HG02759 (cell line): ENCODE measurements at regions not wholly inside any gene's neighbourhood (a gene's known extent, or its start where the extent isn't known, plus 50 kb on each side); places are given as distances from the start of the nearest gene placed in this dataset.
A peak's percentile ranks its signal among the peaks of the same experiment; 100 is the strongest.

Experiments
- ATAC-seq: cut with Tn5 transposase; IDR thresholded peaks from one replicate; pipeline ENCODE4 v1.9.1; 2021; ENCODE audit warnings: mild to moderate bottlenecking, moderate library complexity; ENCODE audit not compliant: unreplicated experiment

DNA sequence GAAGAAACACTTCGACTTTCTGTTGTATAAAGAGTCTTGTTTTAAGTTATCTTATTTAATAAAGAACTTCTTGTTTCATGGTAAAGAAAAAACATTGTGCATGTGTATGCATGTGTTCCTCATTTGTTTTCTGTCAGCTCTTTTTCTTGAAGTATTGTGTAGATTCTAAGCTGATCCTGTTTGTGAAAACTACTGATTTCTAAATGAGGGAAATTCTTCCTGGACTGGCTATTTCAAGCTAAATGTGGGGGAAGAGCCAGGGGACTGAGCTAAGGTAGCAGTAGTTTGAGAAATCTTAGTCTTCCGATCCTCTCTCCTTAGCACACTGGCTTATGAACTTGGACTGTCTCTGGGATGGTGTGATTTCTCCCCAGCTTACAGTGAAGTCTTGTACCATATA, 56.4 kb upstream of the RBMS1 start:
- no peak for ATAC-seq

DNA sequence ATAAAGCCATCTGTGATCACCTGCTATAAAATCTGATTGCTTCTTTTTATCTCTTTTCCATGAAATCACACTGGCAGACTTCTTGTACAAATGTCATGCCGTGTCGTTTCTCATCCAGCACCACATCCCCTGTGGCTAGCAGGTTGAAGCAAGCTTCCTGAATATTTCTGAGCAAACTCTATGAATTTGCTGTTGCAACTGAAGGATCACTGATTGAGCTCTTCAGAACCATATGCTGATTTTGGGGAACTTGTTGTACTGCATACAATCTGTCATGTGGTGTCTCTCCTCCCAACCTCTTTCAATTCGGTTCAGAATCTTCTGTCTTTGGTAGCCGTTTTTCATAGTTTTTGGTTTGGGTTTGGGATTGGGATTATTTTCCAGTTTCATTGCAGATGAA, 57.7 kb upstream of the RBMS1 start:
- ATAC-seq: no peak

DNA sequence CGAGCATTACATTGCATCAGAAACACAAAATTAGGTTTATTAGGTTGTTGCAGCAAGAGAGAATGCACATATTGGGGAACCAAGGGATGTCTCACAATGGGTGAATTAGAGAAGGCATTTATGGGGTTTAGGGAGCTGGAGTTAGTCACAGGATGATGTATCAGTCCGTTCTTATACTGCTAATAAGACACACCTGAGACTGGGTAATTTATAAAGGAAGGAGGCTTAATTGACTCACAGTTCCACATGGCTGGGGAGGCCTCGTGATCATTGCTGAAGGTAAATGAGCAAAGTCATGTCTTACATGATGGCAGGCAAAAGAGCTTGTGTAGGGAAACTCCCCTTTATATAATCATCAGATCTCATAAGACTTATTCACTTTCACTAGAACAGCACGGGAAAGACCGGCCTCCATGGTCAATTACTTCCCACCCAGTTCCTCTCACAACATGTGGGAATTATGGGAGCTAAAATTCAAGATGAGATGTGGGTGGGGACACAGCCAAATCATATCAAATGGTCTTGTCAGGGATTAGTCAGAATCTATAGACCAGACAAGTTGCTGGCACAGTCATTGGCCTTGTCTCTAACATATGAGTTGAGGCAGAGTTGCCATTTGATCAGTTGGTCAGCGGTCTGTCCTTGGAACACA, 61.9 kb upstream of the RBMS1 start:
- no peak for ATAC-seq

DNA sequence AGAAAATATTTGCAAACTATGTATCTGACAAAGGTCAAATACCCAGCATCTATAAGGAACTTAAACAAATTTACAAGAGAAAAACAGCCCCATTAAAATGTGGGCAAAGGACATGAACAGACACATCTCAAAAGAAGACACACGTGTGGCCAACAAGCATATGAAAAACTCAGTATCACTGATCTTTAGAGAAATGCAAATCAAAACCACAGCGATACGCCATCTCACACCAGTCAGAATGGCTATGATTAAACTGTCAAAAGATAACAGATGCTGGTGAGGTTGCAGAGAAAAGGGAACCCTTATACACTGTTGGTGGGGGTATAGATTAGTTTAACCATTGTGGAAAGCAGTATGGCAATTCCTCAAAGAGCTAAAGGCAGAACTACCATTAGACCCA, 64.3 kb upstream of the RBMS1 start:
- ATAC-seq: no peak

DNA sequence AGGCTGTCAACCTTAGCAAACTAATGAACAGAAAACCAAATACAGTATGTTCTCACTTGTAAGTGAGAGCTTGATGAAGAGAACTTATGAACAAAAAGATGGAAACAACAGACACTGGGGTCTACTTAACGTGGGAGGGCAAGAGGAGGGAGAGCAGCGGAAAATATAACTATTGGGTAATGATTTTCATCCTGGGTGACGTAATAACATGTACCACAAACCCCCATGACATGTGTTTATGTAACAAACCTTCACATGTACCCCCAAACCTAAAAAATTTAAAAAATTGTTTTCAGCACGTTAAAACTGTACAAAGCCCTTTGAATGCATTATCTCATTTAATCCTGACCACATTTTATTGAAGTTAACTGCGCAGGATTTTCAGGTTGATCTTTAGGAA, 64.9 kb upstream of the RBMS1 start:
- ATAC-seq: no peak

DNA sequence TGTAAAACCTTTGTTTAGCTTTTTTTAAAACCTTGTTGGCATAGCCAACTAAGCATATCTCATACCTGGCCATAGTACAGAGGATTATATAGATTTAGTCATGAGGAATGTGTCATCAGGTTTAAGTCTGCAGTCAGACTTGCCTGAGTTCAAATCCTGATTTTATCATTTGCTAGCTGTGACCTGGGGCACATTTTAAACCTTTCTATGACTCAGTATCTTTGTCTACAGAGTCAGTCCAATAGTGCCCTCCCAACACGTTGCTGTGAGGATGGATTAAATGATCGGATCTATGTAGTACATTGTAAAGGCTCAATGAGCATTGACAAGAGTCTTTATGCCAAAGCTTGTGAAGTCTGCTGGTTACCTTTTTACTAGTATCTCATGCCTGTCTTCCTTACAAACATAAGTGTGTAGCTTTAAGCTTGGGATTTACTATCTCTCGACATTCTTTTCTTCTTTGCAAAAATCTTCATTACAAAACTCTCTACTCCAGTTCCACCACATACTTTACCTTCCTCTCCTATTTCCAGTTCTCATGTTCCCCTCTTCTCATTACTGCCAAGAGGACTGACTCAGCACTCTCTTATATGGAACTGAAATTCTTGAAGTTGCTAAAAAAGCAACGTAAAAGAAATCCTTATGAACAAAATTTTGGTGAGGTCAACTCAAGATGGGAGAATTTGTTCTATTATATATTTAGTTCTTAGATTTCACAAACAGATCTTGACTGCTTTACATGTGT, 68.1 kb upstream of the RBMS1 start:
- ATAC-seq: no peak

DNA sequence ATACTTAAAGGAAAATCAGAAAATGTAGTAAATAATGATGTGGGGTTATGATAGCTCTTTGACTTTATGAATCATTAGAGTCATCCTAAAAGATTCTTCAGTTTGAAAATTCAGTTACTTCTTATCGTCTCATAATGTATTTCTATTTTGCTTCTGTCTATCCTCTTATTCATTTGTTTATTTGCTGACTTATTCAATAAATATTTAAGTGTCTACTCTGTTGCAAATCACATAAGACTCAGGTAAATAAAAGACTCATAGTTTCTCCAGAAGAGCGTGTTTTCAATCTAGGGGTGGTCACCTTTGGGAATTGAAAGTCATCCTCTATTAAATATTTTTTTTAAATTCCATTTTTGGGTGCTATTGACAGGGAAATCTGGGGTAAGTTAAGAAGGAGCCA, 69.1 kb upstream of the RBMS1 start:
- no peak for ATAC-seq

DNA sequence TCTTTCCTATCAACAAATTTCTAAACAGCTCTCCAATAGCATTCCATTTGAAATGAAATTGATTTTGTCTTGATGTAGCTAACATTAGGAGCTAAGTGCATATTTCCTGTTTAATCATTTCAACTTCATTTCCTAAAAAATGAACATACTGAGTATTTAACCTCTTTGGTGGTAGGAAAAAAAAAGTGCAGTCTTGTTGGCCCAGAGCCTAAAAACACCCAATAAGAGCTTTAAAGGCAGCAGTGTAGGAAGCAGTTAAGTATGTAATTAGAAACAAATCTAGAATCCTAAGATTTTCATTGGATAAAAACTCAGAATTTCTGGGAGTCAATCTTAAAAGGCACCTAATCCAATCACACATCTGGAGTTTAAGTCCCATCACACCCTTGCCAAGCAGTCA, 71.0 kb upstream of the RBMS1 start:
- no peak for ATAC-seq

DNA sequence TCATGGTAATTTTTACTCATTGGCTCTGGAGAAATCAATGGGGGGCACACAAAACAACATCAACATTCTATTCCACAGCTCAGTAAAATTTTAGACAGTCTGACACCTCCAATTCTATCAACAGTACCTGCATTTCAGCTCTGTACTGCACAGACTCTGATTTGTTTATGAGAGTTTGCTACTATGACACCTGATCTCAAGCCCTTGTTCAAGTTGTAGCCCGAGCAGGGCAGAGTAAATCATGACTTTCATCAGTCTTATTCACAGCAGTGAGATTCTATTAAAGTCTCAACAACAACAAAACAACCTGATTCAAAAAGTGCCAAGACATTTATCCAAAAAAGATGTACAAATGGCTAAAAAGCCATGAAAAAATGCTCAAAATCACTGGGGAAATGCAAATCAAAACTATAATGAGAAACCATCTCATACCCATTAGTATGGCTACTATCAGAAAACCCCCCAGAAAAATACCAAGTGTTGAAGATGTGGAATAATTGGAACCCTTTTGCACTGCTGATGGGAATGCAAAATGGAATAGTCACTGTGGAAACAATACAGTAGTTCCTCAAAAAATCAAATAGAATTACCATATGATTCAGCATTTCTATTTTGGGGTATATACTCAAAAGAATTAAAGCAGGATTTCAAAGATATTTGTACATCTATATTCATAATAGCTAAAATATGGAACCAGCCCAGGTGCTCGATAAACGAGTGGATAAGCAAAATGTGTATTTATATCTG, 71.7 kb upstream of the RBMS1 start:
- no peak for ATAC-seq

DNA sequence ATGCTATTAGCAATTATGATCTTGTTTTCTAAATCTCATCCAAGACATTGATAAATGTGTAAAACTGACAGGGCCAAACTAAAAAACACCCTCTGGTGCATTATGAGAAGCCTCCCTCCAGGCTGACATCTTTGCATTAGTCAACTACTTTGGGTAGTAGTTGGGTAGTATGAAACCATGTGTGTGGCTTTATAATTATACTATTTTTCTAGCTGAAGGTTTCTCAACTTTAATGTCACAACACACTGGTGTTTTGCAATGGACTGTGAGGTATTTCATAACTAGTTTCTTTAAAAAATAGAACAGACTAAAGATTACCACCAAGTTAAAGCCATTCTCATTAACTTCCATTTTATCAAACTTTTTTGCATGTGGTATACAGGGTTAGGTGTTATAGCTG, 73.1 kb upstream of the RBMS1 start:
- ATAC-seq: no peak

DNA sequence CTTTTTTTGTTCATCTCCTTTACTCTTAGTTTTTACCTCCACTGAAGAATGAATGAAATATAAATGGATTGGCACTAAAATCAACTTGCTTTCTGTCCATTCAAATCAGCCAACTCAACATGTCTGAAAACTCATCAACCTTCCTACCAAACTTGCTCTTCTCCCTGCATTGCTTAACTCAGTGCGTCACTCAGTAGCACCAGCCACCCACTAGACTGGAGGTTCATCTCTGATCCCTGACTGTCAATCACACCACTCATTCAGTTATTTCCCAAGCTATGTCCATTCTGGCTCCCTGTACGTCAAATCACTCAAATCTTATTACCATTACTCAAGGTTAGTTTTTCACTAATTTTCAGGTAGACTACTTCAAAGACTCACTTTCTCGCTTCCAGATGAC, 75.2 kb upstream of the RBMS1 start:
- no peak for ATAC-seq

DNA sequence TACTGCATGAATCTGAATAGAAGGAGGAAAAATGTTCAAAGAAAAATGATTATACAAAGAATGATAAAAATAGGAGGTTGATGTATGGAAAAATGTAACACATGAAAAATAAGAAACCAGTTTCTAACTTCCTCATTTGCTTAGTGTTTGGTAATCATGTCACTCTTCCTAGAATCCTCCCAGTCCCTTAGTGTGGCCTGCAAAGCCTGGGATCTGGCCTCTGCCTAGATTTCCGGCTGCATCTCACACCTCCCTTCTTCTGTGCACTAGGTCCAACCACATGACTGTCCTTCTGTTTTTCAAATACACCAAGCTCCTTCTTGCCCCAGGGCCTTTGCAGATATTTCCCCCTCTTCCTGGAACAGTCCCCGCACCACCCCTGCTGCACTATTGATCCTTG, 76.8 kb upstream of the RBMS1 start:
- ATAC-seq: no peak

DNA sequence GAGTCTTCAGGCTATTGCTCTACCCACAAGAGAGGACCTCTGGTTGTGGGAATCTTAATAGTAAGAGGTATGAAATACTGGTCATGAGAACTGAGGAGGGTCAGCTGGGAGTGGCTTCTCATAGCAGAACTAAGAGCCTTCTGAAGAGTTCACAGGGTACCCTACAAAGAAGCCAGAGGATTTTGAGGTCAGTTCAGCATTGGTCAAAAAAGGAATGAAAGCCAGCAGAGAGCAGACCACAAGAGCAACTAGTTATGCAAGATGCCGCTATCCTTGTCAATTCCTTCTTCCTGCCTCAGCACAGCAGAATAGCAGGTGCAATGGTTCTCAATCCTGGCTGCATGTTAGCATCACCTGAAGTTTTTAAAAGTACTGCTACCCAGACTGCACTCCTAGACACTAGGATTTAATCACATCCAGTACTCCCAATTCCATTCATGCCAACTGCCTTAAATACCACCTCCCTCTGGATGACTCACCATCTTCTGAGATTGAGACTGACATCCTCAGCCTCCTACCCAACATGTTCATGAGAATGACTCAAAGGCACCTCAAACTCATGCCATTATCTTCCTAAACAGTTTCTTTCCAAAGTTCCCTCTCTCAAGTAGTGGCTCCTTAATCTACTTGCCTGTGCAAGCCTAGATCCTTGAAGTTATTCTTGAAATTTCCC, 81.0 kb upstream of the RBMS1 start:
- no peak for ATAC-seq

DNA sequence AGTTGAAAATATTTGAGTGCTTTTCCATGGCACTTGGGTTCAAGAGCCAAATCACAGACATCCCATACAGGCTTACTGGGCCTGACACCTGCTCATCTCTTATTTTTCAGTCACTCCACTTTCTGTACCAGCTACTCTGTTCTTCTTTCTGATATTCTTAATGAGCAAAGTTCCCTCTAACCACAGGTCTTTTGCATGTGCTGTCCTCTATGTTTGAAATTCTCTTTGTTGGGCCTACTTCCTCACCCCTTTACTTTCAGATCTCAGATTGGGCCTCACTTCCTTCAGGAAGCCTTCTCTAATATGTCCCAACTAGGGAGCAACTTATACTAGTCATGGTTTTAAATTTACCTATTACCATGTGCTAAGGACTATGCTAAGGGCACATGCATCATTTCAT, 81.8 kb upstream of the RBMS1 start:
- ATAC-seq: peak; percentile 51

DNA sequence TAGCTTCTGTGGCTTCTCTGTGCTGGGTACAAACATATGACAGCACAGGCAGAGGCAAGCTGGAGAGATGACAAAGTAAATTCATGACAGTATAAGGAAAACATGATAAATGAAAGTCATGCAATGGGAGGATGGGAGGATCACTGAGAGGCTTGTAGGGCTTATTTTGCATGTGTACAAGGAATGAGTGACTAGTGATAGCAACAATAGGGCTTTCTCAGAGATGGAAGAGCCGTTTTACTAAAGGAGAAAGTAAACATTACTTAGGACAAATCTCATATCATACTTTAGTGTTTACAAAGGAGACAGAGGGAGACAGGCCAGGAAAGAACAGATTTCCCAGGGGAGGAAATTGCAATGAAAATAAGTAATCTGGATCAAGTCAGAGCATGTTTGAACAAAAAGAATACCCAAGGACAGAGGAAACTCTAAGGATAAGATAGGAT, 82.5 kb upstream of the RBMS1 start:
- ATAC-seq: no peak

DNA sequence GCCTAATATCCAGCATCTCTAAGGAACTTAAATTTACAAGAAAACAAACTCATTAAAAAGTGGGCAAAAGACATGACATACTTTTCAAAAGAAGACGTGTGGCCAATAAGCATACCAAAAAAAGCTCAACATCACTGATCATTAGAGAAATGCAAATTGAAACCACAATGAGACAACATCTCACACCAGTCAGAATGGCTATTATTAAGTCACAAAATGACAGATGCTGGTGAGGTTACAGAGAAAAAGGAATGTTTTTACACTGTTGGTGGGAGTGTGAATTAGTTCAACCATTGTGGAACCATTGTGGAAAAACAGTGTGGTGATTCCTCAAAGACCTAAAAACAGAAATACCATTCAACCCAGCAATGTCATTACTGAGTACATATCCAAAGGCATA, 83.5 kb upstream of the RBMS1 start:
- ATAC-seq: peak; percentile 44

DNA sequence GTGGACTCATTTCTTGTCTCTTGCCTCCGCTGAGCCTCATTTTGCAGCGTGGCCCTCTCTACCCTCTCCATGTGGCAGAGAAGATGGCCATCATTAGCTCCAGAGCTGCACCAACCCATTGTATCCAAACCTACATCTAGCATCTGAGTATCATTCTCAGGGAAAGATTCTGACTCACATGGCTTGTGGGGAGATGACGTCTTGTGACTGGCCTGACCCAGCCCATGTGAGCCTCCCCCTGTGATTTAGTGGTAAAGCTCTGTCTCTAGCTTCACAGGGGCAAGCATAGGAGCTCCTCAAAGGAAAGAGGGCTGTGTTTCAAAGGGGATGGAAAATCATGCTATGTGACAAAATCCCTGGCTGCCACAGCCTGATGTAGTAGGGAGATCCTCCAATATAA, 87.4 kb upstream of the RBMS1 start:
- no peak for ATAC-seq

DNA sequence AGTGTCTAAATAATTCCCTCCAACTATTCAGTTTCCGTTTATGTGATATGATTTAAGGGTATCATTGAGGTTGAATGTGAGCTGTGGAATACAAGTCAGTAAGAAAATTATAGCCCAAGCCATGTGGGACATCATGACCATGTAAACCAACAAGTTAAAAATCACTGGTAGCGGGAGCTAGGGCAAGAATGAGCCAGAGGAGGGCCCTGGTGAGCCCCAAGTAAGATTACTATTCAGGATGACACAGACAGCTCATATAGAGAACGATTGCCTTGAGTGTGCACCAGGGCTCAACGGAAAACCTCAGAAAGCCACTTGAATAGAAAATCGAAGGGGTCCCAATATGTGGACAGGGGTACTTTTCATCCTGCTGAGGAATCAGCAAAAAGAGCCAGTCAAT, 87.8 kb upstream of the RBMS1 start:
- no peak for ATAC-seq

DNA sequence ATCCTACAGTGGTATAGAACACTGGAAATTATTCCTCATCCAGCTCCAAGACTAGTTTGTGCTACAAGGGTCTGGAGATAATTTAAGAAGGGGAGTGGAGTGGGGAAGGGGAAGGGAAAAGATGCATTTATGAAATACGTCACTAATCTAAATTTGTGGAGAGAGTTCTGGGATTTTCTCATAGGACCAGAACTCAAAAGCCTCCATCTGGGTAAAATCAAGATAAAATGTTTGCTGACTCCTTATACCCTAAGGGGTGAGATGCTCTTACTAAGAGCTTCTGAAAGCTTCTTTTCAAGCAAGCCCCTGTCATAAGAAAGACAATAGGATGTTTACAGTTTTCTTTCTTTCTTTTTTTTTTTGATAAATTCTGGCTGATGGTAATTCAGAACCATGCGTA, 88.5 kb upstream of the RBMS1 start:
- ATAC-seq: no peak

DNA sequence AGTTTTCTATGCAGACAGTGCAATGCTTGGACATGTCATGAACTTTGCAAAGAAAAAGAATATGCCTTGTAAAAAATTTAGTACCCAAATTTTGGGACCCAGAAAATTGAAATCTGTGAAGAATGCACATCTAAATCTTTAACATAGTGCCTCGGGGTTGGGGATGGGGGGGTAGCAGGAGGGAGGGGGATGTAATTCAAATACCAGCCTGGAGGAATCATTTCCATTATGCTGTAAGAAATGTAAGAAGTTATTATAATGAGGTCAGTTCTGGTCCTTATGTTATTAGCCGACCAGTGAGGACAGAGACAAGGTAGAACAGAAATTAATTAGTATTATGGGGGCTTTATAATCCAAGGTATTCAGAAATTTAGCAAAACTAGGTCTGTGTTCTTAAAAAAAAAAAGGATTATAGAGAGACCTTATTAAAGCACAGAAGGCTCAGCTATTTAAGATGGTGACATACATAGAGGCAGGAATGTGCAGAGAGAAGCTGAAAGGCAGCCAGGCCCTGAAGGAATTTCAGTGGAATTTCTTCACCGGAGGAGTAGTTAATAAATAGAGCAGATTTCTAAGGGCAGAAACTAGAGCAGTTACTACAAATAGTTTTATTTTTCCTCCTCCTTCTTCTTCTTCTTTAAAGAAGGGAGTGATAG, 89.0 kb upstream of the RBMS1 start:
- no peak for ATAC-seq

DNA sequence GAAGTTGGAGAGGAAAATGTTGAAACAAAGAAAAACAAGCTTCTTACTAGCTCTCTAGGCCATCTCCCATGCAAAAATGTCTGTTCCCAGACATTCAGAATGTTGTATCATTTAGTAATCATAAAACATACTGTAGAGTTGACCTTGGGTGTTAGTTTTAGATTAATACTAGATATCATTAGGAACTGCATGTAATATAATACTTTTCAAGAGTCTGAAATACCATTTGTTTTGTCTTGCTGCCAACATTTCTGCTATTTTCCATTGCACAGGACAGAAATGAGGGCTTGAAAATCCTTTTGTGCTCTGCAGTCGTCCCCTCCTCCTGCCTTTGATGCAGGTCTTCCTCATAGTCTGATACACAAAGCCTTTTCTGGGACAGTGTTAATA, 89.5 kb upstream of the RBMS1 start:
- no peak for ATAC-seq
